ENCODE measurements at regions not wholly inside any gene's neighbourhood (a gene's known extent, or its start where the extent isn't known, plus 50 kb on each side); places are given as distances from the start of the nearest gene placed in this dataset.
"Not testable (repeated sequence)": the region's sequence is repeated elsewhere in the genome, so short reads cannot be mapped to it uniquely, and the experiment has no call there.

GRCh38 chr3:5563537-5564277 lies 376.2 kb downstream of the EDEM1 start:
- DNase-seq = no peak

GRCh38 chr3:5564278-5564666 lies 376.8 kb downstream of the EDEM1 start:
- DNase-seq = no peak

DNA sequence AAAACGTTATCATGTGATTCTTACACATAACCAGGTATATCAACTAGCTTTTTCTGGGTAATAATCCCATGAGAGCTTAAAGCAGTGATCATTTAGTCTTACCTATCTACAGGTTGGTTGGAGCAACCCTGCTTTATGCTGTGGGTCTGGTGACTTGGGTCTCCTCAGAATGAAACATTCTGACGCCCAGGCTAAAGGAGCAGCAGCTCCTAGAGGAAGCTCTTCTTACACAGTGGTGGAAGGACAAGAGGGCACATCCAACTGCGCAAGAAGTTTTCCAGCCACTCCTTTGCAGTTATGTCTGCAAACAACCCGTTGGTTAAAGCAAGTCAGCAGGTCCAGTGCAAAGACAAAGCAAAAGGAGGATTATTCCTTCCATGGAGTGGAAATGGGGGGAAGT lies 377.5 kb downstream of the EDEM1 start:
- DNase-seq = no peak

DNA sequence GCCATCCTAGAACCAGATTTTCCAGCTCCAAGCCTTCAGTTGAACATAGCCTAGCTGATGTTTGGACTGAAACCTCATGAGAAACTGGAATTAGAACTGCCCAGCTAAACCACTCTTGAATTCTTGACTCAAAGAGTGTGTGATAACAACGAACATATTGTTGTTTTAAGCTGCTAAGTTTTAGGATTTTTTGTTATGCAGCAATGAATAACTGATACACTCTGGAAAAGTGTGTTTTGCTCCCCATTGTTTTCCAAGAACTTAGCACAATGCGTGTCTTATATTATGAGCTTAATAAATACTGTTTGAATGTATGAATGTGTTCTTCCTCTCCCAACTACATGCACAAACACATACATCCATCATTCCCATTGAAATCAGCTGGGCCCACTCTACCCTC lies 379.6 kb downstream of the EDEM1 start:
- DNase-seq = no peak

DNA sequence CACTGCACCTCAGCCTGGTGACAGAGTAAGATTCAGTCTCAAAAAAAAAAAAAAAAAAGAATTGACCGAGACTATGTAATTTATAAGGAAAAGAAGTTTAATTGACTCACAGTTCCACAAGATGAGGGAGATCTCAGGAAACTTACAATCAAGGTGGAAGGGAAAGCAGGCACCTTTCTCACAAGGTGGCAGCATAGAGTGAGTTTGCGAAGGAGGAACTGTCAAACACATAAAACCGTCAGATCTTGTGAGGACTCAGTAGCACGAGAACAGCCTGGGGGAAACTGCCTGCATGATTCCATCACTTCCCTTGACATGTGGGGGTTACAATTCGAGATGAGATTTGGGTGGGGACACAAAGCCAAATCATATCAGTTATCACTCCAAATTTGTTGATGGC lies 380.9 kb downstream of the EDEM1 start:
- no peak for DNase-seq

GRCh38 chr3:5569152-5569551 lies 381.6 kb downstream of the EDEM1 start:
- DNase-seq = no peak

GRCh38 chr3:5572168-5572567 lies 384.7 kb downstream of the EDEM1 start:
- DNase-seq = no peak

- DNase-seq = no peak
Measured at GRCh38 chr3:5576277-5577011, 388.9 kb downstream of the EDEM1 start.

DNA sequence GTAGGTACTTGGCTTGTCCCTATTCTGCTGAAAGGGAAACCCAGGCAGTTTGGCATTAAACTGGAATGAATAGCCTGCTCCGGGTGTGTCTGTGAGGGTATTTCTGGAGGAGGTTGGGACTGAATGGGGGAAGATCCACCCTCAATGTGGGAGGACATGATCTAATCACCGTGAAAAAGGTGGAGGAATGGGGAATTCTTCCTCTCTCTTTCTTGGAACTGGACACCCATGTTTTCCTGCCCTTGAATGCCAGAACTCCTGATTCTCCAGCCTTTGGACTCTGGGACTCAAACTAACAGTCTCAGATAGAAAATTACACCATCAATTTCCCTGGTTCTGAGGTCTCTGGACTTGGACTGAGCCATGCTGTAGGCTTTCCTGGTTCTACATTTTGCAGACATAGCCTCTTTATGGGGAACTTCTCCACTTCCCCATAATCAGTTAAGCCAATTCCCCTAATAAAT lies 391.7 kb downstream of the EDEM1 start:
- no peak for DNase-seq

GRCh38 chr3:5579946-5580345 lies 392.4 kb downstream of the EDEM1 start:
- DNase-seq = no peak

DNA sequence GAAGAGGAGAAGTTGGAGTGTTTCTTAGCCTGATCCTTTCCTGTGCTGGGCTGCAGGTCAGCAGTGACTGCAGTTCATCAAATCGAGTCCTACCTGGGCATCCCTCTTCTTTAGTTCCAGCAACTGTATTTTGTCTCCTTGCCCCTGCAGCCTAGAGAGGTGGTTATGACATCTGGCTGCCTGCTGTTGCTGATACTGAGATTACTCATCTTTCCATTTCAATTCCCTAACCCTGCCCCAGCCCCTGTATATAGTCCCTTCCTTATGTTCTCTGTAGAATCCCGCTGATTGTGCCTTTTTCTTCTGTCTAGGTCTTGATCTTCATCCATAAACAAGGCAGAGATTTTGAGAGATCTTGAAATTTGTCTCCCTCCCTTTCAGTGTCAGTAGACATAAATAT lies 393.3 kb downstream of the EDEM1 start:
- DNase-seq = no peak

DNA sequence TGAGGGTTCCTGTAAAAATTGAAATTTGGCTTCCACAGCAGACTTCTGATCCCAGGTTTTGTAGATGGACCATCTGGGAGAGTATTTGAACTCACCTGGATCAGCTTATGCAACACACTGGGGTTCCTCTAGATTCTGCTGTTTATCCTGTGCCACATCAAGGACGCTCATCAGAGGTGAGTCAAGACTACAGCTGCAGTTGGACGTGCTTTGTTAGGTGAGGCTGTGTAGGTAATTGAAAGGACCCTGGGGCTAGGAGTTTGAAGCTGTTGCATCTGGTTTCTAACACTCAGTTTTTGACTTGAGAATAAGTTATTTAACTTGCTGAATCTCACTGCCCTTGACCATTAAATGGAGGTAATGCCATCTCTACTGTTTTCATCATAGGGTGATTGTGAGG lies 394.2 kb downstream of the EDEM1 start:
- DNase-seq = no peak

- no peak for DNase-seq
Measured at GRCh38 chr3:5583920-5584319, 396.4 kb downstream of the EDEM1 start.

DNA sequence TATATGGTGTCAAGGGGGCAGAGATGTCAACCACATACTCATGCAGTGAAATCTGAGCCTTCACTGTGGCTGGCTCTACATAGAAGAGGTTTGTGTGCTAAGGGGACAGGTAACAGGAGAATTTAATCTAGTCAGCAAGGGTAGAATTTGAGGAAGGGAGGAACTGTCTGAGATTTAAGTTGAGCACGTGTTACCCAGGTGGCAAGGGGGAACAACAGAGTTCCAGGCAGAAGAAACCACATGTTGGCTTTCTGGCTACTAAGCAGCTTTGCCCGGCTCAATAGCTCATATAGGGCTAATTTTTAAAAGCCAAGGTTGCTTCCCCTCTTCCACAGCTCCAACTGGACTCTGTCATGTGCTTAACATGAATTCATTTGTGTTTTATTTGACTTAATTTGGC lies 397.6 kb downstream of the EDEM1 start:
- no peak for DNase-seq

DNA sequence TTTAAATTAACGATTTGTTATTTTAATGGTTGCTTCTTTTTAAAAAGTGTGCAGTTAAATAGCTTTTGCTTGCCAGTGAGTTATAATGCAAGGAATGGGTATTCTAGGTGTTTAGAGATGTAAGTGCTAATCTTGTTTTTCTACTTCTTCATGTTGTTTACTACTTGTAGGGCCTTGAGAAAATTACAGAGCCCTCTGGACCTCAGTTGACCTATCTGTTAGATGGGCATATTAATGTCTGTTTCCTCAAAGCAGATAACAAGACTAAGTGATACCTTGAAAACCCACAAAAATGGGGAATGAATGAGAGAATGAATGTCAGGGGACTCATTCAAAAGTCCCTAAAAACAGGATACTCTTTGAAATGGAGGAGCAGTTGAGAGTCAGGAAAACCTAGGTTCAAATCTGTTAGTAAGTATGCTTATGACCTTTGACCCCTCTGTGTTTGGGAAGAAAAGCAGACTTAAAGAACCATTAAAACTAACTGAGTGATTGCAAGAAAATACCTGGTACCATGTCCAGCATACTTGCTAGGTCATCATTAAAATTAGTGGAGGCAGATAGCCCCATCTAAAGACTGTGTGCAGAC lies 419.5 kb downstream of the EDEM1 start:
- DNase-seq = no peak

DNA sequence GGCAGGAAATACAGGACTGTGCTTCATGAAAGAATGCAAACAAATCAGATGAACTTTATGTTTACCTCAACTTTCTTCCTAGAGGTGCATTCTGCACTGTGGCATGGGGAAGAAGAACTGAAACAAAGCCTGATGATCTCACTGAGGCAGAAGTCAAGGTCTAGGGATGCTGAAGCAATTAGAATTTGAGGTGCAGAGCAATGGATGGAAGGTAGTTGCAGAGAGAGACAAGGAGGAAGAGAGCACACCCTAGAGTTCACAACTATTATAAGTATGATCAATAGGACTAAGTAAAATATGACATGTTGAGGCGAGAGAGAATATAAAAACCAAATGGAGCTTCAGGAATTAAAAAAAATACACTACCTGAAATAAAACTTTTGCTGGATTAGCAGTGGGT lies 420.1 kb downstream of the EDEM1 start:
- no peak for DNase-seq

DNA sequence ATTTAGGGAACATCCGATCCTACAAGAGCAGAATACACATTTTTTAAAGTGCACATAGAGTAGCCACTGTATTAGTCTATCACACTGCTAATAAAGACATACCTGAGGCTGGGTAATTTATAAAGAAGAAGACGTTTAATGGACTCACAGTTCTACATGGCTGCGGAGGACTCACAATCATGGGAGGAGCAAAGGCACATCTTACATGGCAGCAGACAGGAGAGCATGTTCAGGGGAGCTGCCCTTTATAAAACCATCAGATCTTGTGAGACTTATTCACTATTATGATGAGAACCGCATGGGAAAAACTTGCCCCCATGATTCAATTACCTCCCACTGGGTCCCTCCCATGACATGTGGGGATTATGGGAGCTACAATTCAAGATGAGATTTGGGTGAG lies 421.5 kb downstream of the EDEM1 start:
- DNase-seq = not testable (repeated sequence)

GRCh38 chr3:5613599-5613998 lies 426.1 kb downstream of the EDEM1 start:
- DNase-seq = no peak

GRCh38 chr3:5616873-5617272 lies 429.4 kb downstream of the EDEM1 start:
- DNase-seq = no peak

DNA sequence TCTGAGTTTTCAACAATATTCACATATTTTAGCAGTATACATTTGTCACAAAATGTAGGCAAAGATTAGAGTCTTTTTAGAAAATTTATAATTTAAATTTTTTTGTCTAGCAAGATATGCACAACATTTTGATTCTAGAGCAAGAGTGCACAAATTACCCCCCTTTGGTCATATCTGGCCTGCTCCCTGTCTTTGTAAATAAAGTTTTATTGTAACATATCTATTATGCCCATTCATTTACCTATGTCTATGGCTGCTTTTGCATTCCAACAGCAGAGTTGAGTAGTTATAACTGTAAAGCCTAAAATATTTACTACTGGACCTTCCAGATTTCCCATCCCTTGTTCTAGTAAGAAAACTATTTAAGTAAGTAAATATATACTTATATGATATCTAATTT lies 430.7 kb downstream of the EDEM1 start:
- no peak for DNase-seq

GRCh38 chr3:5630406-5630805 lies 442.9 kb downstream of the EDEM1 start:
- DNase-seq = no peak

DNA sequence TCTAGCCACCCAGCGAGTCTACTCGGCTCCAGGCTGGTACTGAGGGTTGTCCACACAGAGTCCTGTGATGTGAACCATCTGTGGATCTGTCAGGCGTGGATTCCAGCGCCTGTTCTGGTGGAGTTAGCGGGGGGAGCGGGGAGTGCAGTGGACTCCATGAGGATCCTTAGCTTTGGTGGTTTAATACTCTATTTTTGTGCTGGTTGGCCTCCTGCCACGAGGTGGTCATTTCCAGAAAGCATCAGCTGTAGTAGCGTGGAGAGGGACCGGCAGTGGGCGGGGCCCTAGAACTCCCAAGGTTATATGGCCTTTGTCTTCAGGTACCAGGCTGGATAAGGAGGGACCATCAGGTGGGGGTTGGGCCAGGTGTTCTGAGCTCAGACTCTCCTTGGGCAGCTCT lies 446.5 kb downstream of the EDEM1 start:
- no peak for DNase-seq

DNA sequence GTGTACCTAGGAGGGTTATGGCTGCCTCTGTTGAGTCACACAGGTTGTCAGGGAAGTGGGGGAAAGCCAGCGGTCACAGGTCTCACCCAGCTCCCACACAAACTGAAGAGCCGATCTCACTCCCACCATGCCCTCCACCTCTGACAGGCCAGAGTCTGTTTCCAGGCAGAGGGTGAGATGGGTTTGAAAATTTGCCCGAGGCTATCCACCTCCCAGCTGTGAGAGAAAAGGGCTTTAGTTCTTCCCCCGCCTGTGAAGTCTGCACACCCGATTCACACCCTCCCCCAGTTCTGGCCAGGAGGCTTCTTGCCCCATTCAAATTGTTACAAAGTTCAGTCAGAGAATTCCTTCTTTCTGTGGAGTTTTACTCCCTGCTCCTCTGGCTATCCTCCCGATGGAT lies 446.9 kb downstream of the EDEM1 start:
- DNase-seq = no peak

DNA sequence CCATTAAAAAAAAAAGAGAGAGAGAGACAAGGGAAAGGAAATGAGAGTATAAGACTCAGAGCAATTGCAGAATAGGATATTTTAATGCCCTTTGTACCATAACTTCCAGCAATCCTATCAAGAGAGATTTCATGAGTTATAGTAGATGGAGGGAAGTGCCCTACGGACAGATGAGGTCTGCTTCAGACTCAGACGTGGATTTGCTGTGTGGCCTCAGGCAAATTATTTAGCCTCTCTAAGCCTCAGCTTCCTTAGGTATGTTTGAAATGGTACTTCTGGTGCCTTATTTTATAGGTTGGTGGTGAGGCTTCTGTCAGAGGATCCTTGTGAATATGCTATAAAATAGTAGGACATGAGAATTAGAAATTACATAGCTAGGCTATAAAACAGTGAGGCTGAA lies 448.2 kb downstream of the EDEM1 start:
- DNase-seq = no peak
